Keratinocyte (primary cell): ENCODE measurements at regions not wholly inside any gene's neighbourhood (a gene's known extent, or its start where the extent isn't known, plus 50 kb on each side); places are given as distances from the start of the nearest gene placed in this dataset.

Experiments
- DNase-seq: peaks from one replicate; pipeline ENCODE4 v3.0.0-alpha.2; 2011; ENCODE audit warnings: low read depth, missing footprints, low spot score
- FAIRE-seq: peaks from 2 replicates; lab custom pipeline; 2011; peaks lifted over from hg19 to GRCh38; lab: Jason Lieb, UNC
- H2AFZ ChIP-seq: 2 replicates; pipeline ENCODE4 v1.6.0; 2012; ENCODE audit warnings: low read length, control low read depth, inconsistent platforms; ENCODE audit not compliant: control insufficient read depth
- H3K27ac ChIP-seq: 2 replicates; pipeline ENCODE4 v1.5.1; 2011; ENCODE audit warnings: low read length; ENCODE audit not compliant: control insufficient read depth, insufficient read depth
- H3K27me3 ChIP-seq: 3 replicates; pipeline ENCODE4 v1.6.0; 2011; ENCODE audit warnings: low read length; ENCODE audit not compliant: control insufficient read depth, insufficient read depth; ENCODE audit errors: extremely low read depth
- H3K36me3 ChIP-seq, 2 experiments: 2 replicates in 1 of 2; 3 replicates in 1 of 2; pipeline ENCODE4 v1.5.1; 2011; ENCODE audit warnings: low read length in 2 of 2, mild to moderate bottlenecking in 1 of 2; ENCODE audit not compliant: control insufficient read depth in 2 of 2, insufficient read depth in 2 of 2; ENCODE audit errors: extremely low read depth in 1 of 2
- H3K4me1 ChIP-seq: 3 replicates; pipeline ENCODE4 v1.5.1; 2011; ENCODE audit warnings: low read length; ENCODE audit not compliant: control insufficient read depth, insufficient read depth; ENCODE audit errors: extremely low read depth
- H3K4me2 ChIP-seq: 3 replicates; pipeline ENCODE4 v1.6.0; 2011; ENCODE audit warnings: low read depth, low read length; ENCODE audit not compliant: control insufficient read depth, insufficient read depth; ENCODE audit errors: extremely low read depth
- H3K4me3 ChIP-seq, 3 experiments: fragments of 200-600 bp in 1 of 3; sonication (generic) in 1 of 3; 2 replicates in 2 of 3; 3 replicates in 1 of 3; pipeline ENCODE4 v1.5.1; 2011 to 2016; ENCODE audit warnings: low read length in 3 of 3, mild to moderate bottlenecking in 3 of 3, control low read depth in 2 of 3, inconsistent platforms in 1 of 3, low read depth in 1 of 3, mixed read lengths in 1 of 3, mixed run types in 1 of 3, moderate library complexity in 1 of 3; ENCODE audit not compliant: control insufficient read depth in 2 of 3, insufficient read depth in 2 of 3; ENCODE audit errors: extremely low read depth in 1 of 3
- H3K79me2 ChIP-seq: 2 replicates; pipeline ENCODE4 v1.6.0; 2012; ENCODE audit warnings: low read length; ENCODE audit not compliant: control insufficient read depth, insufficient read depth
- H3K9ac ChIP-seq: 3 replicates; pipeline ENCODE4 v1.6.0; 2011; ENCODE audit warnings: low read length; ENCODE audit not compliant: control insufficient read depth, insufficient read depth; ENCODE audit errors: extremely low read depth
- H3K9me1 ChIP-seq: 3 replicates; pipeline ENCODE4 v1.6.0; 2011; ENCODE audit warnings: low read length; ENCODE audit not compliant: control insufficient read depth, insufficient read depth; ENCODE audit errors: extremely low read depth
- H3K9me3 ChIP-seq: 2 replicates; pipeline ENCODE4 v1.5.1; 2012; ENCODE audit warnings: low read depth, low read length; ENCODE audit not compliant: control insufficient read depth
- H4K20me1 ChIP-seq: 3 replicates; pipeline ENCODE4 v1.6.0; 2011; ENCODE audit warnings: low read length; ENCODE audit not compliant: control insufficient read depth, insufficient read depth; ENCODE audit errors: extremely low read depth
- EZH2 ChIP-seq: IDR thresholded peaks from one replicate; pipeline ENCODE4 v1.6.1; 2012; ENCODE audit warnings: inconsistent platforms, mild to moderate bottlenecking, low read length, moderate library complexity
- dilution Hi-C: fragments of 300-500 bp; cut with MboI; formaldehyde crosslinking; loops from one replicate; pipeline ENCODE4 v1.7.0; 2020; ENCODE audit warnings: low sequenced_read_pairs; ENCODE audit not compliant: extremely low pct_ligation_motif_present
- TF ChIP-seq, protein P1 (sequence below), 3 experiments: IDR thresholded peaks in 1 of 3; conservative IDR thresholded peaks in 1 of 3; optimal IDR thresholded peaks in 1 of 3; 2 replicates in 2 of 3; 3 replicates in 1 of 3; pipeline versions ENCODE3 to v1.5.1; 2011; ENCODE audit warnings: low read length in 3 of 3, mild to moderate bottlenecking in 3 of 3, moderate library complexity in 2 of 3, control low read depth in 1 of 3, inconsistent platforms in 1 of 3; ENCODE audit not compliant: insufficient read depth in 2 of 3; ENCODE audit errors: extremely low read depth in 1 of 3

DNA sequence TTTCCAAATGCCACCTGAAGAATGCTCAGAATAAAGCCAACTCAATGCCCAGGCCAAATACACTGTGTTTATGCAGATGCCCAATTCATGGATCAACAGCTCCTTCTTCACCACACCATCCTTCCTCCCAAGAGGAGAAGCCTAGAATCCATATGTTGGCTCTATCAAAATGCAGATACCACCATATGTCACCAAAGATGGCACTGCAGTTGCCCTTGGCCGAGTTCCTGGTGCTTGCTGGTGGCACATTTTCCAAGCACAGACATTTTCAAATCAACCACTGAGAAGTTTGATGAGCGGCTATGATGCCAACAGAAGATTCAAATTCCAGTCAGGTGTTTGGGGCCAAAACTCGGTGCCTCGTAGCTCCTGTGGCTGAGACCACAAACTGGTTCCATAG is 430.3 kb downstream of the AJAP1 start:
- no peaks in the 10 kb centered on the region for H3K9me3 ChIP-seq
- dilution Hi-C loops = no loop called here

DNA sequence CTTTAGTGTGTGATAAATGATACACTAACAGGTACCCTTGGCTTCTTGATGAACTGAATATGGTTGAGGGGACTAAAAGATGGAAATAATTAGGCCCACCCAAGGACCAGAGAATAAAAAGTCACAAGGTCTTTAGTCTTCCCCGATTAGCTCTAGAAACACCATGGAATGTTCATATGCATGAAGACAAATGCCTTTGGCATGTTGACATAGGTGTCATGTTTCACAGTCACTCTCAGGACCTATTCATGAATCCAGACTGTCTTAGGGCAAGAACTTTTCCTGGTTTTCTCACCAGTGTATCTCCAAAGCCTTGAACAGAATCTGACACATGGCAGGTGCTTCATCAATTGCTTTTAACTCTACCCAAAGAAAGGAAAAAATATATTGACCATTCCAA is 412.8 kb downstream of the AJAP1 start:
- no peaks in the 10 kb centered on the region for H3K27me3 ChIP-seq
- DNase-seq (no peak), FAIRE-seq (no peak)
- no peaks in the 10 kb centered on the region for H3K36me3 ChIP-seq
- no peaks in the 10 kb centered on the region for H3K9me1 ChIP-seq
- H3K4me1 ChIP-seq = no peaks in the 10 kb centered on the region
- H3K27ac ChIP-seq = no peak overlapping the region
- no peak overlapping the region for H2AFZ ChIP-seq
- H4K20me1 ChIP-seq = no peaks in the 10 kb centered on the region
- no peaks in the 10 kb centered on the region for H3K9me3 ChIP-seq
- TF ChIP-seq, protein P1, sequence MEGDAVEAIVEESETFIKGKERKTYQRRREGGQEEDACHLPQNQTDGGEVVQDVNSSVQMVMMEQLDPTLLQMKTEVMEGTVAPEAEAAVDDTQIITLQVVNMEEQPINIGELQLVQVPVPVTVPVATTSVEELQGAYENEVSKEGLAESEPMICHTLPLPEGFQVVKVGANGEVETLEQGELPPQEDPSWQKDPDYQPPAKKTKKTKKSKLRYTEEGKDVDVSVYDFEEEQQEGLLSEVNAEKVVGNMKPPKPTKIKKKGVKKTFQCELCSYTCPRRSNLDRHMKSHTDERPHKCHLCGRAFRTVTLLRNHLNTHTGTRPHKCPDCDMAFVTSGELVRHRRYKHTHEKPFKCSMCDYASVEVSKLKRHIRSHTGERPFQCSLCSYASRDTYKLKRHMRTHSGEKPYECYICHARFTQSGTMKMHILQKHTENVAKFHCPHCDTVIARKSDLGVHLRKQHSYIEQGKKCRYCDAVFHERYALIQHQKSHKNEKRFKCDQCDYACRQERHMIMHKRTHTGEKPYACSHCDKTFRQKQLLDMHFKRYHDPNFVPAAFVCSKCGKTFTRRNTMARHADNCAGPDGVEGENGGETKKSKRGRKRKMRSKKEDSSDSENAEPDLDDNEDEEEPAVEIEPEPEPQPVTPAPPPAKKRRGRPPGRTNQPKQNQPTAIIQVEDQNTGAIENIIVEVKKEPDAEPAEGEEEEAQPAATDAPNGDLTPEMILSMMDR (optimal IDR thresholded peaks at IDR 0.05 in 1 of 3, IDR thresholded peaks at IDR 0.05 in 1 of 3, conservative IDR thresholded peaks at IDR 0.05 in 1 of 3; ENCODE audit: extremely low read depth in 1 of 3, insufficient read depth in 2 of 3, low read length in 3 of 3) = no peak
- TF ChIP-seq EZH2 = no peak
- H3K79me2 ChIP-seq = no peaks in the 10 kb centered on the region
- dilution Hi-C loops = no loop called here
- H3K9ac ChIP-seq = no peak overlapping the region
- no peak overlapping the region for H3K4me3 ChIP-seq
- no peak overlapping the region for H3K4me2 ChIP-seq

More for the DNA sequence above, 430.3 kb downstream of the AJAP1 start:
- H3K27me3 ChIP-seq = no peaks in the 10 kb centered on the region
- H3K9me1 ChIP-seq = no peaks in the 10 kb centered on the region
- H4K20me1 ChIP-seq = no peaks in the 10 kb centered on the region
- no peak overlapping the region for H3K4me3 ChIP-seq
- no peak overlapping the region for H2AFZ ChIP-seq
- H3K4me2 ChIP-seq = no peak overlapping the region
- FAIRE-seq (no peak), DNase-seq (no peak)
- H3K36me3 ChIP-seq = no peaks in the 10 kb centered on the region
- H3K9ac ChIP-seq = no peak overlapping the region
- no peak overlapping the region for H3K27ac ChIP-seq
- H3K4me1 ChIP-seq = no peaks in the 10 kb centered on the region
- TF ChIP-seq, protein P1 (optimal IDR thresholded peaks at IDR 0.05 in 1 of 3, IDR thresholded peaks at IDR 0.05 in 1 of 3, conservative IDR thresholded peaks at IDR 0.05 in 1 of 3; ENCODE audit: extremely low read depth in 1 of 3, insufficient read depth in 2 of 3, low read length in 3 of 3) = no peak
- TF ChIP-seq EZH2 = no peak
- H3K79me2 ChIP-seq = no peaks in the 10 kb centered on the region
